Ishikawa (cell line): ENCODE measurements at regions not wholly inside any gene's neighbourhood (a gene's known extent, or its start where the extent isn't known, plus 50 kb on each side); places are given as distances from the start of the nearest gene placed in this dataset.

Experiments
- CEBPB ChIP-seq: IDR thresholded peaks from 2 replicates; pipeline ENCODE4 v1.6.1; 2012
- CREB1 ChIP-seq: IDR thresholded peaks from 2 replicates; pipeline ENCODE4 v1.6.1; 2012; ENCODE audit warnings: low read depth
- EGR1 ChIP-seq: IDR thresholded peaks from 2 replicates; pipeline ENCODE4 v1.6.1; 2012
- EP300 ChIP-seq: IDR thresholded peaks from 2 replicates; pipeline ENCODE4 v1.6.1; 2012; ENCODE audit warnings: borderline replicate concordance
- FOXM1 ChIP-seq: IDR thresholded peaks from 2 replicates; pipeline ENCODE4 v1.6.1; 2012; ENCODE audit warnings: low read depth, borderline replicate concordance
- NFIC ChIP-seq: IDR thresholded peaks from 2 replicates; pipeline ENCODE4 v1.6.1; 2012
- RAD21 ChIP-seq: IDR thresholded peaks from 2 replicates; pipeline ENCODE4 v1.6.1; 2012; ENCODE audit warnings: low read depth
- TAF1 ChIP-seq: IDR thresholded peaks from 2 replicates; pipeline ENCODE4 v1.6.1; 2012; ENCODE audit warnings: low read depth, mild to moderate bottlenecking
- TCF12 ChIP-seq: IDR thresholded peaks from 2 replicates; pipeline ENCODE4 v1.6.1; 2012; ENCODE audit warnings: low read depth
- TEAD4 ChIP-seq: IDR thresholded peaks from 2 replicates; pipeline ENCODE4 v1.6.1; 2012
- USF1 ChIP-seq: IDR thresholded peaks from 2 replicates; pipeline ENCODE4 v1.6.1; 2012
- YY1 ChIP-seq: IDR thresholded peaks from 2 replicates; pipeline ENCODE4 v1.6.1; 2012; ENCODE audit warnings: low read depth
- ZBTB7A ChIP-seq: IDR thresholded peaks from 2 replicates; pipeline ENCODE4 v1.6.1; 2012; ENCODE audit warnings: low read depth
- TF ChIP-seq, protein P1 (sequence below): IDR thresholded peaks from 2 replicates; pipeline ENCODE4 v1.6.1; 2012; ENCODE audit warnings: low read depth, mild to moderate bottlenecking
- TF ChIP-seq, protein P2 (sequence below): IDR thresholded peaks from 2 replicates; pipeline ENCODE4 v1.6.1; 2012

- no peak for TF ChIP-seq EP300
- no peak for TF ChIP-seq NFIC
- no peak for TF ChIP-seq TCF12
- TF ChIP-seq, protein P1, sequence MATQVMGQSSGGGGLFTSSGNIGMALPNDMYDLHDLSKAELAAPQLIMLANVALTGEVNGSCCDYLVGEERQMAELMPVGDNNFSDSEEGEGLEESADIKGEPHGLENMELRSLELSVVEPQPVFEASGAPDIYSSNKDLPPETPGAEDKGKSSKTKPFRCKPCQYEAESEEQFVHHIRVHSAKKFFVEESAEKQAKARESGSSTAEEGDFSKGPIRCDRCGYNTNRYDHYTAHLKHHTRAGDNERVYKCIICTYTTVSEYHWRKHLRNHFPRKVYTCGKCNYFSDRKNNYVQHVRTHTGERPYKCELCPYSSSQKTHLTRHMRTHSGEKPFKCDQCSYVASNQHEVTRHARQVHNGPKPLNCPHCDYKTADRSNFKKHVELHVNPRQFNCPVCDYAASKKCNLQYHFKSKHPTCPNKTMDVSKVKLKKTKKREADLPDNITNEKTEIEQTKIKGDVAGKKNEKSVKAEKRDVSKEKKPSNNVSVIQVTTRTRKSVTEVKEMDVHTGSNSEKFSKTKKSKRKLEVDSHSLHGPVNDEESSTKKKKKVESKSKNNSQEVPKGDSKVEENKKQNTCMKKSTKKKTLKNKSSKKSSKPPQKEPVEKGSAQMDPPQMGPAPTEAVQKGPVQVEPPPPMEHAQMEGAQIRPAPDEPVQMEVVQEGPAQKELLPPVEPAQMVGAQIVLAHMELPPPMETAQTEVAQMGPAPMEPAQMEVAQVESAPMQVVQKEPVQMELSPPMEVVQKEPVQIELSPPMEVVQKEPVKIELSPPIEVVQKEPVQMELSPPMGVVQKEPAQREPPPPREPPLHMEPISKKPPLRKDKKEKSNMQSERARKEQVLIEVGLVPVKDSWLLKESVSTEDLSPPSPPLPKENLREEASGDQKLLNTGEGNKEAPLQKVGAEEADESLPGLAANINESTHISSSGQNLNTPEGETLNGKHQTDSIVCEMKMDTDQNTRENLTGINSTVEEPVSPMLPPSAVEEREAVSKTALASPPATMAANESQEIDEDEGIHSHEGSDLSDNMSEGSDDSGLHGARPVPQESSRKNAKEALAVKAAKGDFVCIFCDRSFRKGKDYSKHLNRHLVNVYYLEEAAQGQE = 0 out of 2 replicates have a peak, but pooled peaks have one; percentile 27
- TF ChIP-seq YY1 = no peak
- no peak for TF ChIP-seq ZBTB7A
- no peak for TF ChIP-seq TEAD4
- TF ChIP-seq, protein P2, sequence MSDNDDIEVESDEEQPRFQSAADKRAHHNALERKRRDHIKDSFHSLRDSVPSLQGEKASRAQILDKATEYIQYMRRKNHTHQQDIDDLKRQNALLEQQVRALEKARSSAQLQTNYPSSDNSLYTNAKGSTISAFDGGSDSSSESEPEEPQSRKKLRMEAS = no peak
- no peak for TF ChIP-seq USF1
These were observed 114.7 kb upstream of the PLCL2 start for GRCh38 chr3:16770021-16770420.

- TF ChIP-seq FOXM1 (no peak), TAF1 (no peak), TEAD4 (no peak), NFIC (no peak), EGR1 (no peak), CEBPB (no peak), YY1 (no peak), USF1 (no peak), RAD21 (no peak), EP300 (no peak), ZBTB7A (no peak), TCF12 (no peak), CREB1 (no peak)
- TF ChIP-seq, protein P2 = no peak
- TF ChIP-seq, protein P1 = no peak
These were observed 114.0 kb upstream of the PLCL2 start for GRCh38 chr3:16770792-16771191.

- TF ChIP-seq RAD21 (no peak), YY1 (no peak), TAF1 (no peak), EGR1 (no peak), ZBTB7A (no peak), NFIC (no peak), EP300 (no peak), USF1 (no peak), TCF12 (no peak), FOXM1 (no peak)
- TF ChIP-seq, protein P1 = no peak
- TF ChIP-seq, protein P2 = no peak
These were observed 99.8 kb upstream of the PLCL2 start for GRCh38 chr3:16784973-16785372.

- TF ChIP-seq CEBPB (no peak), TEAD4 (no peak), RAD21 (no peak), ZBTB7A (no peak), EP300 (no peak)
These were observed 99.3 kb upstream of the PLCL2 start for GRCh38 chr3:16785465-16785864.
